Stimulated activated CD8-positive, alpha-beta memory T cell treated with anti-CD3 and anti-CD28 coated beads, Interleukin-15, amount 100 ng/mL, for 1 hour (primary cell): ENCODE measurements at regions not wholly inside any gene's neighbourhood (a gene's known extent, or its start where the extent isn't known, plus 50 kb on each side); places are given as distances from the start of the nearest gene placed in this dataset.

ENCODE experiments used
- DNase-seq: peaks from one replicate; pipeline ENCODE4 v3.0.0-alpha.2; 2020; ENCODE audit warnings: low read depth

- no peak for DNase-seq
Measured at GRCh38 chr1:29458737-29459619, 222.7 kb downstream of the PTPRU start.

GRCh38 chr1:29457496-29458368, 221.4 kb downstream of the PTPRU start:
- DNase-seq: no peak

- DNase-seq: no peak
Measured at GRCh38 chr1:29456685-29457435, 220.5 kb downstream of the PTPRU start.

- no peak for DNase-seq
Measured at GRCh38 chr1:29455781-29456180, 219.5 kb downstream of the PTPRU start.

GRCh38 chr1:29454616-29455380, 218.5 kb downstream of the PTPRU start:
- DNase-seq: no peak

- no peak for DNase-seq
Measured at GRCh38 chr1:29453502-29454240, 217.3 kb downstream of the PTPRU start.

GRCh38 chr1:29452463-29453230, 216.3 kb downstream of the PTPRU start:
- DNase-seq: no peak

GRCh38 chr1:29451368-29451892, 215.1 kb downstream of the PTPRU start:
- DNase-seq: no peak

- DNase-seq: no peak
Measured at GRCh38 chr1:29450591-29450990, 214.3 kb downstream of the PTPRU start.

- no peak for DNase-seq
Measured at GRCh38 chr1:29448456-29449235, 212.3 kb downstream of the PTPRU start.

- DNase-seq: no peak
Measured at GRCh38 chr1:29447368-29447767, 211.0 kb downstream of the PTPRU start.

- no peak for DNase-seq
Measured at GRCh38 chr1:29444782-29445729, 208.7 kb downstream of the PTPRU start.

- no peak for DNase-seq
Measured at GRCh38 chr1:29444081-29444715, 207.9 kb downstream of the PTPRU start.

GRCh38 chr1:29441916-29442668, 205.8 kb downstream of the PTPRU start:
- DNase-seq: no peak

- no peak for DNase-seq
Measured at GRCh38 chr1:29439615-29440014, 203.3 kb downstream of the PTPRU start.

GRCh38 chr1:29438991-29439390, 202.7 kb downstream of the PTPRU start:
- no peak for DNase-seq

- no peak for DNase-seq
Measured at GRCh38 chr1:29437946-29438345, 201.6 kb downstream of the PTPRU start.
